ENCODE measurements at regions not wholly inside any gene's neighbourhood (a gene's known extent, or its start where the extent isn't known, plus 50 kb on each side); places are given as distances from the start of the nearest gene placed in this dataset.

DNA sequence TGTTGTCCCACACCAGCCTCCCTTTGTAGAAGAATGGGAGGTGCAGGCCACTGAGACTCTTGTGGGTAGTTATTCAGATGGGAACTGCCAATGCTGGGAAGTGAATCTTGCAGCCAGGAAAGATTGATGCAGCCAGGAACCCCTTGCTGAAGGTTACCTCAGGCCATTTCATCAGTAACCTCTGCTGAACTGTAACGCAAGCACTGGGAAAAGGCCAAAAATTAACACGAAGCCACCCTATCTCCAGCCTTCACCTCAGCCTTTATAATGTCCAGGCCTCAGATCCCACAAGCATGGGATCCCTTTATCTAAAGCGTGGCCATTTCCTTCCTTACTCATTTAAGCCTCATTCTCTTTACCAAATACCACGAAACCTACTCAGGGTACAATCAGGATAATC, 211.1 kb downstream of the SPTSSA start:
- Mint-ChIP-seq H3K9me3 (ENCODE audit: unreplicated experiment) (no peaks in the 10 kb centered on the region), H3K36me3 (ENCODE audit: unreplicated experiment) (no peaks in the 10 kb centered on the region), H3K4me3 (ENCODE audit: unreplicated experiment) (no peak overlapping the region), H3K4me1 (ENCODE audit: unreplicated experiment) (no peaks in the 10 kb centered on the region), H3K27ac (ENCODE audit: unreplicated experiment) (no peak overlapping the region), H3K27me3 (ENCODE audit: unreplicated experiment) (peaks cover 10% of the 10 kb centered on the region)
- DNase-seq (ENCODE audit: extremely low spot score, unreplicated experiment) = no peak
- no peak for TF ChIP-seq CTCF (IDR thresholded peaks at IDR 0.05)

DNA sequence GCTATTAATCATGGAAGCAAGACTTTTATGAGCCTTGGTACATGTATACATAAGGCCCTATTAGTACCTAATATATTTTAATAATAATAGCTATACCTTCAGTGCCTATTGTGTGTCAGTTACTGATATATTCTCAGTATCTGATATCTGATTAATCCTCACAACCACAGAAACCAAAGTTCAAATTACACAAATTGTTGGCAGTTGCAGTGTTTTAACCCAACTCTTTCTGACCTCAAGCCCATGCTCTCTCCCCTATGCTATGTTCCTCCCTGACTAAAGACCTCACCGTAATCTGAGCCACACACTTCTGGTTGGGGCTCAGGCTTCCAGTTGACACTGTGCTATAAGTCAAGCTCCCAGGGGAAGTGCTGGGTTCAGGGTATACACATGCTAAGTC, 214.4 kb downstream of the SPTSSA start:
- no peak overlapping the region for H3K4me3 Mint-ChIP-seq (ENCODE audit: unreplicated experiment)
- no peak for DNase-seq (ENCODE audit: extremely low spot score, unreplicated experiment)
- H3K9me3 Mint-ChIP-seq (ENCODE audit: unreplicated experiment) = no peaks in the 10 kb centered on the region
- H3K27me3 Mint-ChIP-seq (ENCODE audit: unreplicated experiment) = peaks cover 16% of the 10 kb centered on the region
- H3K36me3 Mint-ChIP-seq (ENCODE audit: unreplicated experiment) = no peaks in the 10 kb centered on the region
- no peaks in the 10 kb centered on the region for H3K4me1 Mint-ChIP-seq (ENCODE audit: unreplicated experiment)
- TF ChIP-seq CTCF (IDR thresholded peaks at IDR 0.05) = no peak
- H3K27ac Mint-ChIP-seq (ENCODE audit: unreplicated experiment) = no peak overlapping the region

DNA sequence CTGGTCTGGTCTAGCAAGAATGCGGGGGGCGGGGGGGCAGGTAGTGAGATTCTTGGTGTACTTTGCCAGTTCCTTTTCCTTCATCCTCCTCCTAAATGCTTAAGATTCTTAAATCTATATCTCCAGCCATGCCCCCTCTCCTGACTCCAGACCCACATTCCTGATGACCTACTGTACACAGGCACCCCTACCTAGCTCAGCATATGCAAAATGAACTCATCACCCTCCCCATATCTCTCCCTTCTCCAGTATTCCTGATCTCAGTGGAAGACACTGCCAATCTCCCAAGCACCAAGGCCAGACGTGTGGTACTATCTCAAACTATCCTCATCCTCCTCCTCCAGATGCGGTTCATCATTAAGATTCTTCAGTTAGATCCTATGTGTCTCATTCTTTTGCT, 215.8 kb downstream of the SPTSSA start:
- no peaks in the 10 kb centered on the region for H3K4me1 Mint-ChIP-seq (ENCODE audit: unreplicated experiment)
- H3K9me3 Mint-ChIP-seq (ENCODE audit: unreplicated experiment) = no peaks in the 10 kb centered on the region

DNA sequence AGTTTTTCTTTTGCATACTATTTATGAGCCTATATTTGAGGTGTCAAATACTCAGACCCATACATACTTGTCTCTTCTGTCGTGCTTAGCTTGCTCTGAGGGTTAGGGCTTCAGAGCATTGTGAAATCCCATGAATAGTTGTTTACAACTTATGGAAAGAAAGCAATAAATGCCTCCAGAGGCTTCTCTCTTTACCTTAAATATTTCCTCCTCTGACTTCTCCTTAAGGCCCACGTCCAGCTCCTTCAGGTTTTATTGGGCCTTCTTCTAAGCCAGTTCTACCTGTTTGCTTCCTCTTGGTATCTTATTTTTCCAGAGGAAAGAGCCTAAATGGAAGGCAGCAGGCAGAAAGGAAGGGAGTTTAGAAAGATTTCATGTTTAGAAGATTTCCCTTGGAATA, 218.6 kb downstream of the SPTSSA start:
- TF ChIP-seq CTCF (IDR thresholded peaks at IDR 0.05) = no peak
- Mint-ChIP-seq H3K9me3 (ENCODE audit: unreplicated experiment) (no peaks in the 10 kb centered on the region), H3K36me3 (ENCODE audit: unreplicated experiment) (no peaks in the 10 kb centered on the region), H3K27me3 (ENCODE audit: unreplicated experiment) (peaks cover 29% of the 10 kb centered on the region), H3K27ac (ENCODE audit: unreplicated experiment) (no peak overlapping the region), H3K4me3 (ENCODE audit: unreplicated experiment) (no peak overlapping the region), H3K4me1 (ENCODE audit: unreplicated experiment) (no peaks in the 10 kb centered on the region)
- DNase-seq (ENCODE audit: extremely low spot score, unreplicated experiment) = no peak

More for the DNA sequence above, 215.8 kb downstream of the SPTSSA start:
- H3K36me3 Mint-ChIP-seq (ENCODE audit: unreplicated experiment) = no peaks in the 10 kb centered on the region
- no peak for DNase-seq (ENCODE audit: extremely low spot score, unreplicated experiment)
- H3K27me3 Mint-ChIP-seq (ENCODE audit: unreplicated experiment) = peaks cover 26% of the 10 kb centered on the region
- H3K27ac Mint-ChIP-seq (ENCODE audit: unreplicated experiment) = no peak overlapping the region
- no peak for TF ChIP-seq CTCF (IDR thresholded peaks at IDR 0.05)
- no peak overlapping the region for H3K4me3 Mint-ChIP-seq (ENCODE audit: unreplicated experiment)

DNA sequence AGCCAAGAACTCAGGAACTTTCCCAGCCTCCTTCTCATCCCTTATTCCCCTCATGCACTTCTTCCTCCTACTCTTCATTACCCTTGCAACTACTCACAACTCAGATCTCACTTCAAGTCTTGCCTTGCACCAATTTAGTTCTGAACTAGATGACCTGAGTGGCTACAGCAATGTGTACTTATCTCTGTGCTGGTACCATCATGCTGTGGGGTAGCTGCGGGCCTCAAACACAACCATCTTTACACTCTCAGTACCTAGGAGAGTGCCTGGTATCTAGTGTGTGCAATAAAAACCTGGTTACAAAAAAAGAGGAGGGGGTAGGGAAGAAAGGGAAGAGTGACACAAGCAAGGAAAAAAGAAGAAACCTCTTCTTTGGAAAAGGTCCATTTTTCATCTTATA, 219.0 kb downstream of the SPTSSA start:
- H3K36me3 Mint-ChIP-seq (ENCODE audit: unreplicated experiment) = no peaks in the 10 kb centered on the region
- H3K27ac Mint-ChIP-seq (ENCODE audit: unreplicated experiment) = no peak overlapping the region
- TF ChIP-seq CTCF (IDR thresholded peaks at IDR 0.05) = no peak
- peaks cover 29% of the 10 kb centered on the region for H3K27me3 Mint-ChIP-seq (ENCODE audit: unreplicated experiment)
- H3K4me1 Mint-ChIP-seq (ENCODE audit: unreplicated experiment) = no peaks in the 10 kb centered on the region
- H3K9me3 Mint-ChIP-seq (ENCODE audit: unreplicated experiment) = no peaks in the 10 kb centered on the region
- H3K4me3 Mint-ChIP-seq (ENCODE audit: unreplicated experiment) = no peak overlapping the region
- DNase-seq (ENCODE audit: extremely low spot score, unreplicated experiment) = no peak
